ENCODE measurements at regions not wholly inside any gene's neighbourhood (a gene's known extent, or its start where the extent isn't known, plus 50 kb on each side); places are given as distances from the start of the nearest gene placed in this dataset.
"Not testable (repeated sequence)": the region's sequence is repeated elsewhere in the genome, so short reads cannot be mapped to it uniquely, and the experiment has no call there.

GRCh38 chr4:190118519-190118918 lies 54.2 kb downstream of the DBET start:
- H3K4me3 ChIP-seq (replicated peaks in 1 of 2; ENCODE audit: low read depth in 2 of 2, low read length in 2 of 2); DNase-seq (ENCODE audit: low read depth in 2 of 2): not testable (repeated sequence)

DNA sequence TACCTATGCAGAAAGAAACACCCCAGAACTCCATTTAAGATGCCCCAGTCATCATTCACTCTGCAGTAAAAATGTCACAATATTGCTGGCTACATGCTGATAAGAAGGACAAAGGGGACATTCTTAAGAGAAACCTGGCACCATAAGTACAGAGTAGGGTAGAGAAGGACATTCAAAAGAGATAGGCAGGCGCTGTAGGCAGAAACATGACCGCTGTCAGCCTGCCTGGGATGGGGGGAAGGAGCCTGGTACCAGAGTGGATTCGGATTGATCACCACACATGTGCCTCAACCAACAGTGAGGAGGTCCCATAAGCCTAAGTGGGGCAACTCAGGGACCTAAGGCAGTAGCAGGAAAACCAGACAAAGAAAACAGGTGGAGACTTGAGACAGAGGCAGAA lies 54.1 kb upstream of the DUX4 start:
- DNase-seq (ENCODE audit: low read depth in 2 of 2): peak; percentile 0
- not testable (repeated sequence) for H3K4me3 ChIP-seq (replicated peaks in 1 of 2; ENCODE audit: low read depth in 2 of 2, low read length in 2 of 2)

- TF ChIP-seq, protein P1, sequence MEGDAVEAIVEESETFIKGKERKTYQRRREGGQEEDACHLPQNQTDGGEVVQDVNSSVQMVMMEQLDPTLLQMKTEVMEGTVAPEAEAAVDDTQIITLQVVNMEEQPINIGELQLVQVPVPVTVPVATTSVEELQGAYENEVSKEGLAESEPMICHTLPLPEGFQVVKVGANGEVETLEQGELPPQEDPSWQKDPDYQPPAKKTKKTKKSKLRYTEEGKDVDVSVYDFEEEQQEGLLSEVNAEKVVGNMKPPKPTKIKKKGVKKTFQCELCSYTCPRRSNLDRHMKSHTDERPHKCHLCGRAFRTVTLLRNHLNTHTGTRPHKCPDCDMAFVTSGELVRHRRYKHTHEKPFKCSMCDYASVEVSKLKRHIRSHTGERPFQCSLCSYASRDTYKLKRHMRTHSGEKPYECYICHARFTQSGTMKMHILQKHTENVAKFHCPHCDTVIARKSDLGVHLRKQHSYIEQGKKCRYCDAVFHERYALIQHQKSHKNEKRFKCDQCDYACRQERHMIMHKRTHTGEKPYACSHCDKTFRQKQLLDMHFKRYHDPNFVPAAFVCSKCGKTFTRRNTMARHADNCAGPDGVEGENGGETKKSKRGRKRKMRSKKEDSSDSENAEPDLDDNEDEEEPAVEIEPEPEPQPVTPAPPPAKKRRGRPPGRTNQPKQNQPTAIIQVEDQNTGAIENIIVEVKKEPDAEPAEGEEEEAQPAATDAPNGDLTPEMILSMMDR (IDR thresholded peaks at IDR 0.05; ENCODE audit: low read depth, low read length): peak; percentile 27
- DNase-seq (ENCODE audit: low read depth in 2 of 2): peak in 1 of 2 donors; percentile 2
Measured at GRCh38 chr4:190120111-190120514, 53.5 kb upstream of the DUX4 start.

GRCh38 chr4:190120537-190121001 lies 53.0 kb upstream of the DUX4 start:
- not testable (repeated sequence) for H3K4me3 ChIP-seq (replicated peaks in 1 of 2; ENCODE audit: low read depth in 2 of 2, low read length in 2 of 2)
- peak in 1 of 2 donors; percentile 16 for DNase-seq (ENCODE audit: low read depth in 2 of 2)
- TF ChIP-seq, protein P1 (IDR thresholded peaks at IDR 0.05; ENCODE audit: low read depth, low read length): peak; percentile 22

More at GRCh38 chr4:190120111-190120514, 53.5 kb upstream of the DUX4 start:
- not testable (repeated sequence) for H3K4me3 ChIP-seq (replicated peaks in 1 of 2; ENCODE audit: low read depth in 2 of 2, low read length in 2 of 2)

GRCh38 chr4:190121076-190121671 lies 52.4 kb upstream of the DUX4 start:
- DNase-seq (ENCODE audit: low read depth in 2 of 2): not testable (repeated sequence)

GRCh38 chr4:190121759-190122158 lies 51.8 kb upstream of the DUX4 start:
- DNase-seq (ENCODE audit: low read depth in 2 of 2): no peak
- TF ChIP-seq, protein P1 (IDR thresholded peaks at IDR 0.05; ENCODE audit: low read depth, low read length): no peak

More at GRCh38 chr4:190121076-190121671, 52.4 kb upstream of the DUX4 start:
- not testable (repeated sequence) for H3K4me3 ChIP-seq (replicated peaks in 1 of 2; ENCODE audit: low read depth in 2 of 2, low read length in 2 of 2)

DNA sequence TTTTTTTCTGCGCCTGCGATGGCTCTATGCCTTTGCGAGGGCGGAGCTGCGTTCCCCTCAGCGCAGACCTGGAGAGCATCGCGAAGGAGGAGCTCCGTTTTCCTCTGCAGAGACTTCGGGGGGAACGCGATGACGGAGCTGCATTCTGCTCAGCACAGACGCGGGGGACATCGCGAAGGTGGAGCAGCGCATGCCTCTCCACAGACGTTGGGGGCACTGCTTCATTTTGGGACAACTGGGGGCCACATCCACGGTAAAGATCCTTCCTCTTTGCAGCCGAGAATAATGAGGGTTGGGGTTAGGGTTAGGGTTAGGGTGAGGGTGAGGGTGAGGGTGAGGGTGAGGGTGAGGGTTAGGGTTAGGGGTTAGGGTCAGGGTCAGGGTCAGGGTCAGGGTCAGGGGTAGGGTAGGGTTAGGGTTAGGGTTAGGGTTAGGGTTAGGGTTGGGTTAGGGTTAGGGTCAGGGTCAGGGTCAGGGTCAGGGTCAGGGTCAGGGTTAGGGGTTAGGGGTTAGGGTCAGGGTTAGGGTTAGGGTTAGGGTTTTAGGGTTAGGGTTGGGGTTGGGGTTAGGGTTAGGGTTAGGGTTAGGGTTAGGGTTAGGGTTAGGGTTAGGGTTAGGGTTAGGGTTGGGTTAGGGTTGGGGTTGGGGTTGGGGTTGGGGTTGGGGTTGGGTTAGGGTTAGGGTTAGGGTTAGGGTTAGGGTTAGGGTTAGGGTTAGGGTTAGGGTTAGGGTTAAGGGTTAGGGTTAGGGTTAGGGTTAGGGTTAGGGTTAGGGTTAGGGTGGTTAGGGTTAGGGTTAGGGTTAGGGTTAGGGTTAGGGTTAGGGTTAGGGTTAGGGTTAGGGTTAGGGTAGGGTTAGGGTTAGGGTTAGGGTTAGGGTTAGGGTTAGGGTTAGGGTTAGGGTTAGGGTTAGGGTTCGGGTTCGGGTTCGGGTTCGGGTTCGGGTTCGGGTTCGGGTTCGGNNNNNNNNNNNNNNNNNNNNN lies 51.1 kb upstream of the DUX4 start:
- H3K4me3 ChIP-seq (replicated peaks in 1 of 2; ENCODE audit: low read depth in 2 of 2, low read length in 2 of 2): not testable (repeated sequence)
- peak; percentile 3 to 6 for DNase-seq (ENCODE audit: low read depth in 2 of 2)

More at GRCh38 chr4:190121759-190122158, 51.8 kb upstream of the DUX4 start:
- H3K4me3 ChIP-seq (replicated peaks in 1 of 2; ENCODE audit: low read depth in 2 of 2, low read length in 2 of 2): no peak overlapping the region
